ENCODE measurements at regions not wholly inside any gene's neighbourhood (a gene's known extent, or its start where the extent isn't known, plus 50 kb on each side); places are given as distances from the start of the nearest gene placed in this dataset.

DNA sequence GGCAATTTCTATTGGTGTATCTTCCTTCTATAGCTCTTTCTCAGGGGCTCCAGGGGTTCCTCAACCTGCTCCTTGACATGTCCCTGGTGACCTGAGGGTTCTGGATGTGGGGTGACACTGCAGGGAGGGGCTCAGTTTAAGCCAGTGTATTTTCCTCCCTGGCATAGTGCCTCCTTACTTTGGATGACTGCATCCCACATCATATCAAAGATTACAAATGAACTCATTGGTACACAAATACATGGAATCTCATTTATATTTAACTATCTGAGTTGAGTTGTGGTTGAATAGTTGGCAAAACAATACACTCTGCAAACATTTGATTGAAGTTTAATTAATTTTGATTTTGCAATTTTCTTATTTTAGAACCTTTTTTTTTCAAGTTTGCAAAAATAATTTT, 268.2 kb upstream of the SKOR2 start:
- H3K4me3 ChIP-seq (ENCODE audit: low read depth, low read length), result no peak overlapping the region
- TF ChIP-seq CTCF (conservative IDR thresholded peaks at IDR 0.05; ENCODE audit: low read depth, low read length), result no peak
- DNase-seq (ENCODE audit: low read depth), result no peak

DNA sequence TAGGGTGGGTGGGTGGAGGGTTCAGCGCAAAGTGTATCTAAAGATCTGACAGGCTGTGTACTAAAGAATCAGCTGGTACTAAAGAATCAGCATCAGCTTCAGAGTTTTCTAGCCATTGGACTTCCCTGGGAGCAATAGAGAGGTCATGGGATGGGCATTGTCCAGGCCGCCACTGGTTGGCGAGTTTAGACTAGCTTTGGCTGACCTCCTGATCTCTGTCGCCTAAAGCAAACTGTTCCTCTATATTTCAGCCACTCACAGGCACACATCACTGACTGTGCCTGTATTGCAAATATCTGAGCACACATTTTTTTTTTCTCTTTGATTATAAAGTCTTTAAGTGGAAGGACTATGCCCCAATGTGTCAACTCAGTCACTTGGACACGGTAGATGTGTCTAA, 267.8 kb upstream of the SKOR2 start:
- no peak for TF ChIP-seq CTCF (conservative IDR thresholded peaks at IDR 0.05; ENCODE audit: low read depth, low read length)
- H3K4me3 ChIP-seq (ENCODE audit: low read depth, low read length), result no peak overlapping the region
- DNase-seq (ENCODE audit: low read depth), result no peak

DNA sequence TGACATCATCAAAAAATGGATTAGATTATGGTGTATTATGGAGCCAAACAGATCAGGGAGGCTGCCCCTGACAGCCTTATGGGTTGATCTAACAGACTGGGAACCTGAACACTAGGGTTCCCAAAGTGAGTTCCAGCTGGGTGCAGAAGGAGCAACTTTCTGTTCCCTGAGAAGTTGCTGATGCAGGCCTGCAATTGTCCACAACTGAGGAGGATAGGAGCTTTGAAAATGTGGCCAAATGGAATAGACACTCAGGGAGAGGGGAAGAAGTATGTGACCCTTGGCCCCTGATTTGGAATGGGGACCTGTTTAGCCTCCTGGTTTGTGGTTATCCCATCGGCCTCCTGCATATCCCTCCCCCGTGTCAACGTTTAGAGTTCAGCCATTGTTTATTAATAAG, 262.2 kb upstream of the SKOR2 start:
- no peak overlapping the region for H3K4me3 ChIP-seq (ENCODE audit: low read depth, low read length)
- no peak for DNase-seq (ENCODE audit: low read depth)
- TF ChIP-seq CTCF (conservative IDR thresholded peaks at IDR 0.05; ENCODE audit: low read depth, low read length), result no peak

GRCh38 chr18:47512726-47513435, 261.4 kb upstream of the SKOR2 start:
- TF ChIP-seq CTCF (conservative IDR thresholded peaks at IDR 0.05; ENCODE audit: low read depth, low read length), result no peak
- H3K4me3 ChIP-seq (ENCODE audit: low read depth, low read length), result no peak overlapping the region
- DNase-seq (ENCODE audit: low read depth), result no peak

DNA sequence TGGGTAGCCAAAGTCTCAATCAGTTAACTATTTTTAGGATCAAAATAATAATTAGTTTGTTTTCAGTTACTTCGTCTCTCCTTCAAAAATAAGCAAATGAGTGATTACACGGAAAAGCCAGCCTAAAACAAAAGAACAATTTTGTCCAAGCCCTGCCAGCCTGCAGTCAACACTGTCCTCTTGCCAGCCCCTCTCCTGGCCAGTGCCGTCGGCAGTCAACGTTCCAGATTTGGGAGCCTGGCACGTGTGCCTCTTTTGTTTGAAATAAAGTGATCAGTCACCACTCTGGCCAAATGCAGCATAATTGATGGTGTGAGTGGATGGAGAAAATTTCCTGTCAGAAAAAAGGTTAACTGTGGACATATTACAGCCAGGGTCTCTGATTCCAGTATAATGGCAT, 260.6 kb upstream of the SKOR2 start:
- no peak overlapping the region for H3K4me3 ChIP-seq (ENCODE audit: low read depth, low read length)
- DNase-seq (ENCODE audit: low read depth), result no peak
- no peak for TF ChIP-seq CTCF (conservative IDR thresholded peaks at IDR 0.05; ENCODE audit: low read depth, low read length)

DNA sequence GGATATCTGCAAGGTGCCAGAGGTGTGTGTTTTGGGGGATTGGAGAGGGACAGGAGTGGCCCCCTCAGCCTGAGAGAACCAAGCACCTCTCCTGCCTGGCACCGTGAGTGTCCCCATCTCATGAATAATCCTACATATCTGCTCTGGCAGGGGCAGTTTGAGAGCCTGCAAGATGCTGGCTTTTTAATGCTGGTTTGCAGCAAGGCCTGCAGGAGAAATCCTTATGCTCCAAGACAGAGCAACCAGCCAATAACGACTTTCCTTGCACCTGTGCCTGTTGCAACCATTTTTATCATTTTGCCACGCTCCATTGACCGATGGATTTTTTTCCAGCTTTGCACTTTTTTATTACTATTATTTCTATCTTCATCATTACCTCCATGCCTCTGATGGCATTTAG, 259.4 kb upstream of the SKOR2 start:
- DNase-seq (ENCODE audit: low read depth), result no peak
- no peak overlapping the region for H3K4me3 ChIP-seq (ENCODE audit: low read depth, low read length)
- TF ChIP-seq CTCF (conservative IDR thresholded peaks at IDR 0.05; ENCODE audit: low read depth, low read length), result no peak

- DNase-seq (ENCODE audit: low read depth), result no peak
- TF ChIP-seq CTCF (conservative IDR thresholded peaks at IDR 0.05; ENCODE audit: low read depth, low read length), result no peak
- no peak overlapping the region for H3K4me3 ChIP-seq (ENCODE audit: low read depth, low read length)
Measured at GRCh38 chr18:47507651-47508050, 256.2 kb upstream of the SKOR2 start.
